Endothelial cell (in vitro differentiated cells): ENCODE measurements at regions not wholly inside any gene's neighbourhood (a gene's known extent, or its start where the extent isn't known, plus 50 kb on each side); places are given as distances from the start of the nearest gene placed in this dataset.

ENCODE experiments used
- DNase-seq: peaks from one replicate; pipeline ENCODE4 v3.0.0; 2021; ENCODE audit warnings: low spot score
- H3K27ac Mint-ChIP-seq: one replicate; pipeline ENCODE4 v1.8.0; 2021; ENCODE audit warnings: mixed read lengths, inconsistent platforms; ENCODE audit not compliant: unreplicated experiment
- H3K27me3 Mint-ChIP-seq: one replicate; pipeline ENCODE4 v1.8.0; 2021; ENCODE audit warnings: mild to moderate bottlenecking, moderate library complexity, mixed read lengths, inconsistent platforms; ENCODE audit not compliant: unreplicated experiment
- H3K36me3 Mint-ChIP-seq: one replicate; pipeline ENCODE4 v1.8.0; 2021; ENCODE audit warnings: mild to moderate bottlenecking, low read depth, mixed read lengths, inconsistent platforms; ENCODE audit not compliant: unreplicated experiment
- H3K4me1 Mint-ChIP-seq: one replicate; pipeline ENCODE4 v1.8.0; 2021; ENCODE audit warnings: mild to moderate bottlenecking, mixed read lengths, inconsistent platforms; ENCODE audit not compliant: unreplicated experiment
- H3K4me3 Mint-ChIP-seq: one replicate; pipeline ENCODE4 v1.8.0; 2021; ENCODE audit warnings: mild to moderate bottlenecking, mixed read lengths, inconsistent platforms; ENCODE audit not compliant: unreplicated experiment
- H3K9me3 Mint-ChIP-seq: one replicate; pipeline ENCODE4 v1.8.0; 2021; ENCODE audit warnings: mixed read lengths, inconsistent platforms; ENCODE audit not compliant: unreplicated experiment
- TF ChIP-seq, protein P1 (sequence below): fragments of 200-600 bp; sonication (generic); IDR thresholded peaks from one replicate; pipeline ENCODE4 v1.5.0; 2021; ENCODE audit warnings: antibody characterized with exemption; ENCODE audit not compliant: unreplicated experiment

DNA sequence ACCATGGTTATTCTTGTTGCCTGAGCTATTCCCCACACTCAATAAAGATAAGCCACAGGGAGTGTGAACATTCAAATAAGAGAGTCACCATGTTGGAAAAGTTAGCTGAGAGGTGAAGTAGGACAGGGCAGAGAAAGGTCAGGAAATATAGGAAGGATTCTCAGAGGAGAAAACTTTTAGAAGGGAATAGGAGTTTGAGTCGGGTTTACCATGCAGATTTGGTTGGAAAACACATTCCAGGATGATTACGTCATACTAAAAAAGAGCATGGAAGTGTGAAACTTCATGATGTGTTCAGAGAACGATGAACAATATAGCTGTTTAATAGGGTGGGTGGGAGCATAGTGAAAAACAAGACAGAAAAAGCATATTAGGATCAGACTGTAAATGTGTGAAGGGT lies 1125.3 kb upstream of the ADGRL2 start:
- Mint-ChIP-seq H3K4me3 (no peak overlapping the region), H3K36me3 (no peaks in the 10 kb centered on the region), H3K9me3 (no peaks in the 10 kb centered on the region), H3K27me3 (no peaks in the 10 kb centered on the region), H3K4me1 (no peaks in the 10 kb centered on the region), H3K27ac (no peak overlapping the region)
- TF ChIP-seq, protein P1, sequence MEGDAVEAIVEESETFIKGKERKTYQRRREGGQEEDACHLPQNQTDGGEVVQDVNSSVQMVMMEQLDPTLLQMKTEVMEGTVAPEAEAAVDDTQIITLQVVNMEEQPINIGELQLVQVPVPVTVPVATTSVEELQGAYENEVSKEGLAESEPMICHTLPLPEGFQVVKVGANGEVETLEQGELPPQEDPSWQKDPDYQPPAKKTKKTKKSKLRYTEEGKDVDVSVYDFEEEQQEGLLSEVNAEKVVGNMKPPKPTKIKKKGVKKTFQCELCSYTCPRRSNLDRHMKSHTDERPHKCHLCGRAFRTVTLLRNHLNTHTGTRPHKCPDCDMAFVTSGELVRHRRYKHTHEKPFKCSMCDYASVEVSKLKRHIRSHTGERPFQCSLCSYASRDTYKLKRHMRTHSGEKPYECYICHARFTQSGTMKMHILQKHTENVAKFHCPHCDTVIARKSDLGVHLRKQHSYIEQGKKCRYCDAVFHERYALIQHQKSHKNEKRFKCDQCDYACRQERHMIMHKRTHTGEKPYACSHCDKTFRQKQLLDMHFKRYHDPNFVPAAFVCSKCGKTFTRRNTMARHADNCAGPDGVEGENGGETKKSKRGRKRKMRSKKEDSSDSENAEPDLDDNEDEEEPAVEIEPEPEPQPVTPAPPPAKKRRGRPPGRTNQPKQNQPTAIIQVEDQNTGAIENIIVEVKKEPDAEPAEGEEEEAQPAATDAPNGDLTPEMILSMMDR, result no peak
- no peak for DNase-seq

DNA sequence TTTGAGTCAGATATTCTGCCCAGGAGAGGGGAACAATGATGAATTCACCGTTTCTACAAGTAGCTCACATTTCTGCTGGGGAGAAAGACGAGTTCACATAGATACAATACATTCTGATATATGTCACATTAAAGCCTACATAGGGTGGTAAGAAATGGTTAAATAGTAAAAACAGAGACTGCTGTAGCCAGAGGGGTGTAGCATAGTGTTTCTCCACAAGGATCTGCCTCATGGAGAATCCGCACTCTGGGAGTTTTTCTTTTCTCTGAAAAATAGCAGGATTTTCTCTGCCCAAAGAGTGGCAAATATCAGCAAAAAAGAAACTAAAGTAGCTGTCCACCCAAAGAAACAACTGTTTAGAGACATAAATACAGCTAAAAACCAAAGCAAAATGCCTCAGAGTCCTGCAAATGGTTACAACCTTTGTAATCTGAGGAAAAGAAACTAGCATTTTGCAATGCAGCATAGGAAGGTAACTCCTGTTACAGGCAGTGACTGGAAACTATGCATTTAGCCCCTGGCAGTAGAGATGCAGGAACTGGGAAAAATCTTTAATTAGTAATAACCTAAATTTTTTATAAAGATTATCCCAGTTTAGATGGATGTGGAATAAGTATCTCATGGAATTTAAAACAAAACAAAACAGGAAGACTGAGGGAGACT lies 1126.7 kb upstream of the ADGRL2 start:
- Mint-ChIP-seq H3K9me3 (no peaks in the 10 kb centered on the region), H3K36me3 (no peaks in the 10 kb centered on the region), H3K4me1 (no peaks in the 10 kb centered on the region), H3K27ac (no peak overlapping the region), H3K27me3 (no peaks in the 10 kb centered on the region), H3K4me3 (no peak overlapping the region)
- TF ChIP-seq, protein P1, result no peak
- DNase-seq, result no peak

DNA sequence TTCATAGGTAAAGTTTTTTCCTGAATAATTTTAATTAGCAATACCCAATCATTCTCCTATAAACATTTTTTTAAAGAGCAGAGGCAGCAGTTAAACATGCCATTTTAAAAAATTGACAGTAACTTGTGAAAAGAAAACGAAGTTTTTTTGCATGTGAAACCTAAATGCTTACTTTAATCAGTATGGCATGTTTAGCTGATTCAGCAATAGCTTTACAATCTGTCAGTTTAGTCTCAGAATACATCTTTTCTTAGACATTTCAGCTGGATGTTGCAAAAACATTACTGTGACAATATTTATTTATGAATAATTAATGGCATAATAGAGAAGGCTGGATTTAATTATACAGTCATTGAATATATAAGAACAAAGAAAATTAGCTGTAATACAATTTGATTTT lies 1132.4 kb upstream of the ADGRL2 start:
- H3K9me3 Mint-ChIP-seq, result no peaks in the 10 kb centered on the region
- H3K27me3 Mint-ChIP-seq, result no peaks in the 10 kb centered on the region
- no peaks in the 10 kb centered on the region for H3K4me1 Mint-ChIP-seq
- no peaks in the 10 kb centered on the region for H3K36me3 Mint-ChIP-seq
- H3K4me3 Mint-ChIP-seq, result no peak overlapping the region
- no peak for DNase-seq
- no peak overlapping the region for H3K27ac Mint-ChIP-seq
- TF ChIP-seq, protein P1, result no peak

DNA sequence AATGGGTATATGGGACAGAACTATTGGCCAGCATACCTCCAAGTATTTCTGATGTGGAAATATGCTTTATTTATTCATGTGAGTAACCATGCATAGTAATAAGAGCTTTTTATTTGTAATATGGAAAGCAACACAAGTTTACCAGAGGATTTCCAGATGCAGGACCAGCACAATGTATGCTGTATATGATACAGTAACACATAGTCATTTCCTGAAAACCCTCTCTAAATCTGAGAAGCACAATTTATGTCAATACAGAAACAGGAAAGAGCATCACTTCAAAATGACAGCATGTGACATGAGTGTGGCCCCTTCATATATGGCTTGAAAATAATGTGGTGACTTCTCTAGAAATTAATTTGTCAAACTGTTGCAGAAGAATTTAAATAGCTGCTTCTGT lies 1134.7 kb upstream of the ADGRL2 start:
- TF ChIP-seq, protein P1, result no peak
- no peaks in the 10 kb centered on the region for H3K27me3 Mint-ChIP-seq
- H3K9me3 Mint-ChIP-seq, result no peaks in the 10 kb centered on the region
- H3K36me3 Mint-ChIP-seq, result no peaks in the 10 kb centered on the region
- H3K4me3 Mint-ChIP-seq, result no peak overlapping the region
- no peak overlapping the region for H3K27ac Mint-ChIP-seq
- H3K4me1 Mint-ChIP-seq, result no peaks in the 10 kb centered on the region
- DNase-seq, result no peak

DNA sequence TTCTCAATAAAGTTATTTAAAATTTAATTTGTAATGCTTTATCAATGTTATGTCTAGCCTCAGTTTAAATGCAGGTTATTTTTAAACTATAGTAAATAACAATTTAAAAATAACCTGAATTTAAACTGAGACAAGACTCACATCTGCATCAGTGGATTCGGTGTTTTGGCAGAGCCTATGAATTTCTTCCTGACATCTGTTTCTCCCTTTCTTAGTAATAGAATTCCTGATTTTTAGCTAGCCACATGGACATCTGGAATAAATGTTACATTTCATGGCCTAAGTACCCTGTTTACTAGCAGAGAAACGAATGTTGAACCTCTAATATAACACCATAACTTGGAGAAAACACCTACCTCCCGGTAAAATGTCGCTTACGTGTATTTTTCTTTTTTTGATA lies 1141.6 kb upstream of the ADGRL2 start:
- TF ChIP-seq, protein P1, result no peak
- H3K4me1 Mint-ChIP-seq, result no peaks in the 10 kb centered on the region
- no peak overlapping the region for H3K27ac Mint-ChIP-seq
- no peaks in the 10 kb centered on the region for H3K27me3 Mint-ChIP-seq
- no peak for DNase-seq
- H3K9me3 Mint-ChIP-seq, result no peaks in the 10 kb centered on the region
- no peaks in the 10 kb centered on the region for H3K36me3 Mint-ChIP-seq
- H3K4me3 Mint-ChIP-seq, result no peak overlapping the region
